GM18868 (cell line): ENCODE measurements at regions not wholly inside any gene's neighbourhood (a gene's known extent, or its start where the extent isn't known, plus 50 kb on each side); places are given as distances from the start of the nearest gene placed in this dataset.
A peak's percentile ranks its signal among the peaks of the same experiment; 100 is the strongest.
"Not testable (repeated sequence)": the region's sequence is repeated elsewhere in the genome, so short reads cannot be mapped to it uniquely, and the experiment has no call there.

Experiments
- ATAC-seq: cut with Tn5 transposase; IDR thresholded peaks from one replicate; pipeline ENCODE4 v1.9.1; 2021; ENCODE audit warnings: mild to moderate bottlenecking, moderate library complexity; ENCODE audit not compliant: unreplicated experiment

DNA sequence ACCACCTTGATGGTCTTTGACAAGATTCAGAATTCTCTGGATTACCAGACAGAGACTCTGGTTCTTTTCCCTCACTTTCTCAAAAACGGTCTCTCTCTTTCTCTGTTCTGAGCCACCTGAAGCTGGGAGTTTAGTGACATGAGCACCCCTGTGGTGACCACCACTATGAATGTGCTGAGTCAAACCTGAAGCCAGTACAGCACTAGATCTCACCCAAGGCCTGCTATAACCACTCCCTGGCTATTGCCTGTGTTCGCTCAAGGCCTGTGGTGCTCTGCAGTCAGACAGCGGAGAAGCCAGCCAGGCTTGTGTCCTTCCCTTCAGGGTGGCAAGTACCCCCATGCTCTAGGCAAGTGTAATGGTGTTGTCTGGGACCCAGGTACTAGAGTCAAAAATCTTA, 828.9 kb upstream of the NXPH2 start:
- ATAC-seq: no peak

- ATAC-seq: no peak
Measured at GRCh38 chr2:139605668-139606067, 825.5 kb upstream of the NXPH2 start.

GRCh38 chr2:139600166-139600565, 820.0 kb upstream of the NXPH2 start:
- no peak for ATAC-seq

DNA sequence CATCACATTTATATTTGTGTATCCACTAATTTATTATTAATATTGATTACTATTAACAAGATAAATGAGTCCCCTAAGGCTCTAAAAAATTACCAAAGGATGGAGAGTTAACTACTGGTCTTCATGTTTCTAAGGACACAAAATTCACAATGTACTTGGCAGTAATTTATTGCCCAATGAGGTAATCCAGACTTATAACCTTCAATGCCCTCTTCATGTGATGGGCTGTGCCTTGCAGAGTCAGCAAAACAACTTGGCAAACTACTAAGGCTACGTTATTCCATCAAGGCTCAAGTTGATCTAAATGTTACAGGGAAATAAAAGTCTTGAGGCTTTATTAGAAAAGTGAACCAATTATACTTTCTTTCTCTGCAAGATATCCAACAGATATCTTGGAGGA, 804.9 kb upstream of the NXPH2 start:
- no peak for ATAC-seq

DNA sequence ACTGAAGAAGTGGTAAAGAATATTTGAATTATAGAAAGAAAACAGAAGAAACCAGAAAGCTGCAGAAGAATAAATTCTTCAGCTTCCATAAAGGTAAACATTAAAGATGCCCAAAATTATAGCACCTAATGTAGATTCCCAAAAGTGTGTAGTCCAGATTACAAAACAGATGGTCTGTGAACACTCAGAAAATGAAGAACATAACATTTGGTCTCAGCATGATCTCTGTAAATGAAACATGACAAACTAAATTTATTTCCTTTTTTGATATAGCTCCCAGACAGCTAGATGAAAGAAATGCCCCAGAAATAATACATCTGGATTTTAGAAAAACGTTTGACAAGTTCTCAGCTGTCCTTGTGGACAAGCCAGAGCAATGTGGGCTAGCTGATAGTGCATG, 794.2 kb upstream of the NXPH2 start:
- no peak for ATAC-seq

DNA sequence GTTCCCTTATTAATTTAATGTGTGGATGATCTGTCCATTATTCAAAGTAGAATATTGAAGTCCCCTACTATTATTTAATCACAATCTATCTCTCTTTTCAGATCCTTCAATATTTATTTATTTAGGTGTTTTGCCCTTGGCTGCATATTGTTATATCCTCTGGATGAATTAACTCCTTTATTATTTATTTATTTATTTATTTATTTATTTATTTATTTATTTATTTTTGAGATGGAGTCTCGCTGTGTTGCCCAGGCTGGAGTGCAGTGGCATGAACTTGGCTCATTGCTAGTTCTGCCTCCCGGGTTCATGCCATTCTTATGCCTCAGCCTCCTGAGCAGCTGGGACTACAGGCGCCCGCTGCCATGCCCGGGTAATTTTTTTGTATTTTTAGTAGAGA, 776.6 kb upstream of the NXPH2 start:
- no peak for ATAC-seq

DNA sequence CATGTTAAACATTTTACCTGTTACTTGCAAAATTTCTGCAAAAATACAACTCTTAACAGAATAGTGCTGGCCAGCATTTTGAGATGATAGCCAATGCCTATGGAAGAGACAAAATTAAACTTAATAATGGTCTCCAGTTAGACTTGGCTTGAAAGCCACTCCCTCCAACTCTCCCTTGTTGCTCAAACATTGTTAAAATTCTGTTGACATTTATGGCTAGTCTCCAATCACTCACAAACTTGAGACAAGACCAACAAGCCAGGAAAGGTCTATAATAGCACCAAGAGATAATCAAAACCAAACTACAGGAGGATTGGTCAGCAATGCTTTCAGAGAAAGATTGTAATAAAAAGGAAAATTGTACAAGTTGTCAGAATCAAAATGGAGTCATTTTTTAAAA, 770.7 kb upstream of the NXPH2 start:
- ATAC-seq: no peak

DNA sequence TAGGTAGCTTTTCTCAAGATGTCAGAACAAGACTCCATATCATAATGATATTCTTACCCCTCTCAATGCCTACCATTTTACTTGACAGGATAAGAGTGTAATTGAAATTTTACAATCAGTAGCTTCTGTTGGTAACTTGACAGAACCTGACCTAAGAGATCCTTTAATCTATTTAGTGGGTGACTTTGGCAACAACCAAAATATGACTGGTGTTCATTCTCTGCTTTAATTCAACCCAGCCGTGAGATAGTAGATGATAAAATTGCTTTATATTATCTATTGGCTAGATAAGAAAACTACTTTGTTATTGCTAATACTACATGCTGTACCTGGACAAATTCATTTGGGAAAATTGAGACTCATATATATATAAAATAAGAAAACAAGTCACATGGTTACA, 770.2 kb upstream of the NXPH2 start:
- ATAC-seq: no peak

DNA sequence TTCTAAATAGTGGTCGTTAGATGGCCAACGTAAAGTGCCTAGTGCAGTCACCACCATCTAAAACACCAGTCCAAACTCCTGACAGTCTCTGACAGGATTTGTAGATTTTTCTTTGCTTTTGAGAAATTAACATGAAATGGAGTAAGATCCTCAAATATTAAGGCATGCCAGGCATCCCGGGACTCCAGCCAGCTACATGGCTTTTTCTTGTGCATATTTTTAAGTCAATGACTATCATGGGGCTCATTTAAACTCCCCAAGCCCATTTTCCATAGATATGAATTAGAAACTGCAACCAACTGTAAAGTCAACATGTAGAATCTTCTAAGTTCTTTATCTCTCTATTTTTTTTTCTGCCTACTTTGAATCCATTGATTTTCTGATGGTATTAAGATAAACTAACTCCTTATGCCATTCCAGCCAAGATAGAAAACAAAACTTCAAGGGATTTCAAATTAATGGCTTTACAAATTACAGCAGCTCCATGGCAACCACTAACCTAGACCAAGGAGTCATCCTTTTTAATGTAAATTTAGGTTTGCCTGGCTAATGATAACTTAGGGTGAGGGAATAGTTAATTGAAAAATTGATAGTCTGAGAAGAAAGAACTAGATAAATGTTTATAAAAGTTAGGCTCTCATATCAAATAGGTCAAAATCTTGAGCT, 764.1 kb upstream of the NXPH2 start:
- ATAC-seq: no peak

DNA sequence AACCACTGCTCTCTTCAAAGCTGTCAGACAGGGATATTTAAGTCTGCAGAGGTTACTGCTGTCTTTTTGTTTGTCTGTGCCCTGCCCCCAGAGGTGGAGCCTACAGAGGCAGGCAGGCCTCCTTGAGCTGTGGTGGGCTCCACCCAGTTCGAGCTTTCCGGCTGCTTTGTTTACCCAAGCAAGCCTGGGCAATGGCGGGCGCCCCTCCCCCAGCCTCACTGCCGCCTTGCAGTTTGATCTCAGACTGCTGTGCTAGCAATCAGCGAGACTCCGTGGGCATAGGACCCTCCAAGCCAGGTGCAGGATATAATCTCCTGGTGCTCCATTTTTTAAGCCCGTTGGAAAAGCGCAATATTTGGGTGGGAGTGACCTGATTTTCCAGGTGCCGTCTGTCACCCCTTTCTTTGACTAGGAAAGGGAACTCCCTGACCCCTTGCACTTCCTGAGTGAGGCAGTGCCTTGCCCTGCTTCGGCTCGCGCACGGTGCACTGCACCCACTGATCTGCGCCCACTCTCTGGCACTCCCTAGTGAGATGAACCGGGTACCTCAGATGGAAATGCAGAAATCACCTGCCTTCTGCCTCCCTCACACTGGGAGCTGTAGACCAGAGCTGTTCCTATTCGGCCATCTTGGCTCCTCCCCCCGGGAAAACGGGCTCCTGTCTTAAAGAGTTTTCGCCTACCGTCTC, 758.3 kb upstream of the NXPH2 start:
- not testable (repeated sequence) for ATAC-seq

- ATAC-seq: no peak
Measured at GRCh38 chr2:139529080-139529479, 748.9 kb upstream of the NXPH2 start.

GRCh38 chr2:139526781-139527180, 746.6 kb upstream of the NXPH2 start:
- ATAC-seq: no peak

DNA sequence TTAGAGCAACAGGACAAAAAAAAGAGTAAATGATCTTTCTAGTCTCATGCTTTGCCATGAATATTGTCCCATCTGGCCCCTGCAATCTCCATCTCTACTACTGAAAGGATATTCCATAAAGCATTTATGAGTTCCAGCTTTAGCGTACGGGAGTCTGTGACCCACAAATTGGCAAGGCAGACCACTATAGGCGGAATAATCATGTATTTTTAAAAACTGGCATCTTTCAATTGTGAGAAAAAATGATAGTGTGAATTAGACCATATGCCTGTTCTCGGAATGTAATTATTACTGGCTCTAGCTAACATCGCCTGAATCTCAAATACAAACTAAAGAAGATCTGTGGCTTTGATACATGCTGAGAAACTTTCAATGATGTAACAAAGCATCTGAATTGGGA, 738.1 kb upstream of the NXPH2 start:
- no peak for ATAC-seq

DNA sequence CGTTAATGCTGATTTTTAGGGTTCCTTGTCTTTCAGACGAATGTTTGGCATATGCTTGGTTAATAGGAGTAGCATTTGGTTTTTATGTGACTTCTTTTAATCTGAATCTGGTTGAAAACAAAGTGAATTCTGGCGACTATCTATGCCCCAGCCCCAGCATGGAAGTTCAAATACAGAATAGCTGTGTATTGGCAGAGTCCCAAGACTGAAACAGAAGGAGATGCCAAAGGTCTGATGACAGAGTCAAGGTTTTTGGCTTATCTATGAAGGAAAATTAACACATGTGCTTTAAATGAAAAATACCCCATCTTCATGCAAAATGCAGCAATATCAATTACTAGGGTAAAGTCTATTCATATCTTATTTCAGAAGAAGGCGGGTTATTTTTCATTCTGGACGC, 734.8 kb upstream of the NXPH2 start:
- ATAC-seq: no peak

- no peak for ATAC-seq
Measured at GRCh38 chr2:139495851-139496250, 715.7 kb upstream of the NXPH2 start.

DNA sequence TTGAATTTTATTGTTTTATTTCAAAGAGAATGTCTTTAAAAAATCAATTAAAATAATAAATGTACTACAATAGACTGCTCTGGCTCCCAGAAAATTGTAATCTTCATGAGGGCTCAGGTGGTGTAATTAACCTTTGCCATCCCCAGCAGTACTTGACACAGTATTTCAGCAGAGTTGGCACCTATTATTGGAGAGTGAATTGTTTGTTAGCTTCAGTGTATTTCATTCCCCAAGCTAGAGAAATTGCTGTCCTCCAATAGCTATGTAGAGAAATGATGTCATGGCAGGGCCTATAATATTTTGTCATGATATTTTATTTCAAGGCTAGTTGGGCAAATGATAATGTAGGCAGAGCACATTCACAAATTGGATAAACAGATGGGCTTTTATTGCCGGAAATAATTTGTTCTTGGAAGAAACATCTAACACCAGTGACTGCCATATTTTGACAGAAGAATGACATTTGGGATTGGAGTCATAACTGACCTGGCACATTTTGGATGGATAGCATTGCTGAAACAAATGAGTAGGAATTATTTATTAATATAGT, 712.0 kb upstream of the NXPH2 start:
- no peak for ATAC-seq

- no peak for ATAC-seq
Measured at GRCh38 chr2:139480161-139480650, 700.0 kb upstream of the NXPH2 start.

- no peak for ATAC-seq
Measured at GRCh38 chr2:139478165-139478914, 698.1 kb upstream of the NXPH2 start.

DNA sequence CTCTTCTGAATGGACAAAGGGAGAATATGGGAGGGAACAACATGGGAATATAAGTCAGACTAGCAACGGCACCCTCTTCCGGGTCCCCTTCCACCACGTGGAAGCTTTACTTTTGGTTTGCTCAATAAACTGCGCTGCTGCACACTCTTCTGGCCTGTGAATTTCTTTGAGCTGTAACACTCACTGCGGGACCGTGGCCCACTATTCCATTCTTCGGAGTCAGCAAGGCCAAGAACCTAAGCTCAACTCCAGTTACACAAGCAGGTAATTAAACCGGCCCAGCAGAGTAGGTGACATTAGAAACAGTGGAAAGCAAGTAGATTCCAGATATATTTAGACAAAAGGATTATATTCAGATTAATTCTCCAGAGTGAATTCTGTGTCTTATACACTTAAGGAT, 697.4 kb upstream of the NXPH2 start:
- ATAC-seq: no peak

DNA sequence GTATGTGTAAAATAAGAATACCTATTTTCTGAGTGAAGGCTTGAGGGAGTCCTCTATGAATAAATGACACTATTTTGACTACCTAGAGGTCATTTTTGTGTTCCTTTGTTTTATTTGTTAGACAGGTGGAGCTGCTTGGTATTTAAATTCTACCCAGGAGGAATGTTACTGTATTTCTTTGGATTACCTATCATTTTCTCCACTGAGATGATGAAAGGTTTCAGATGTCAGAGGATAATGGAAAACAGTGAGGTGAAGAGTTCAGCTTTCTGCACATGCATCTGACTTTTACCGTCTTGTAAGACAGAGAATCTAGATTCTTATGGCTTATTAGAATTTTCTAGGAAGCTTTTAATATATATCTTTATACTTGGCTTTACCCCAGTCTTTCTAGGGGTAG, 689.8 kb upstream of the NXPH2 start:
- no peak for ATAC-seq

DNA sequence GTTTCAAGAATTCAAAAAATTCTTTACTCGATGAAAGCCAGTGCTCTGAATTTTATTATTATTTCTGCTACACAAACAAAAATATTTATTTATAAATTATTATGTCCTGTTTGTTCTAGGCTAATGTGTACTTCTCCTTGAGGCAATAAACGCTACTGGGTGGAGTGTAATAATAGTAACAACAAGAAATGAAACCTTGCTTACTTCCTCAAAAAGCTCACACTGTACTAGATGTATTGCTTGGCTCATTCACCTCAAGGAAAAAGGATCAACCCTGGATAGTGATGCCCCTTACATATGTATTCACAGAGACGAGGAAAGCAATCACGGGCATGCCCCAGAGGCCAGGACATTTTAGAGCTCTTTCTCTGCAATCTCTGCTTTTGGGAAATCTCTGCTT, 685.6 kb upstream of the NXPH2 start:
- ATAC-seq: peak; percentile 65

- ATAC-seq: no peak
Measured at GRCh38 chr2:139457873-139458272, 677.7 kb upstream of the NXPH2 start.
